22Rv1 (cell line): ENCODE measurements at regions not wholly inside any gene's neighbourhood (a gene's known extent, or its start where the extent isn't known, plus 50 kb on each side); places are given as distances from the start of the nearest gene placed in this dataset.

ENCODE experiments used
- H3K27ac ChIP-seq: fragments of 450-650 bp; 2 replicates; pipeline ENCODE4 v1.5.1; 2017
- ZFX ChIP-seq: fragments of 450-650 bp; IDR thresholded peaks from 2 replicates; pipeline ENCODE4 v1.6.1; 2017; ENCODE audit warnings: antibody characterized with exemption, borderline replicate concordance
- TF ChIP-seq, protein P1 (sequence below): fragments of 450-650 bp; IDR thresholded peaks from 2 replicates; pipeline ENCODE4 v1.5.1; 2017; ENCODE audit warnings: mild to moderate bottlenecking

DNA sequence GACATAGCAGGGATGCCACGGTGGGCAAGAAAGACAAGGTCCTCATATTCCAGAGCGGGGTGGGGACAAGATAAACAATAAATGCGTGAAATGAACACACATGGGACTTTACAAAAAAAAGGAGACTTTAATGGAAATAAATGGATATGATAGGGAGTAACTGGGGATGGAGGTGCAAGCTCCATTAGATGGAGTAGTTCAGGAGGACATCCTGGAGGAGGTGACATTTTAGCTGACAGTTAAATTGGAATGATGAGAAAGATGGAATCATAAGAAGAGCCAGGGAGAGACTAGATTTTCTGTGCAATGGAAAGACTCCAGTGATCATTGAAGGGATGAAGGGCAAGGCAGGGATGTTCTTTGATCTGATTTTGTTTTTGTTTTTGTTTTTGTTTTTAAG, 83.6 kb upstream of the MYL10 start:
- no peak overlapping the region for H3K27ac ChIP-seq
- no peak for TF ChIP-seq ZFX
- TF ChIP-seq, protein P1, sequence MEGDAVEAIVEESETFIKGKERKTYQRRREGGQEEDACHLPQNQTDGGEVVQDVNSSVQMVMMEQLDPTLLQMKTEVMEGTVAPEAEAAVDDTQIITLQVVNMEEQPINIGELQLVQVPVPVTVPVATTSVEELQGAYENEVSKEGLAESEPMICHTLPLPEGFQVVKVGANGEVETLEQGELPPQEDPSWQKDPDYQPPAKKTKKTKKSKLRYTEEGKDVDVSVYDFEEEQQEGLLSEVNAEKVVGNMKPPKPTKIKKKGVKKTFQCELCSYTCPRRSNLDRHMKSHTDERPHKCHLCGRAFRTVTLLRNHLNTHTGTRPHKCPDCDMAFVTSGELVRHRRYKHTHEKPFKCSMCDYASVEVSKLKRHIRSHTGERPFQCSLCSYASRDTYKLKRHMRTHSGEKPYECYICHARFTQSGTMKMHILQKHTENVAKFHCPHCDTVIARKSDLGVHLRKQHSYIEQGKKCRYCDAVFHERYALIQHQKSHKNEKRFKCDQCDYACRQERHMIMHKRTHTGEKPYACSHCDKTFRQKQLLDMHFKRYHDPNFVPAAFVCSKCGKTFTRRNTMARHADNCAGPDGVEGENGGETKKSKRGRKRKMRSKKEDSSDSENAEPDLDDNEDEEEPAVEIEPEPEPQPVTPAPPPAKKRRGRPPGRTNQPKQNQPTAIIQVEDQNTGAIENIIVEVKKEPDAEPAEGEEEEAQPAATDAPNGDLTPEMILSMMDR: no peak

DNA sequence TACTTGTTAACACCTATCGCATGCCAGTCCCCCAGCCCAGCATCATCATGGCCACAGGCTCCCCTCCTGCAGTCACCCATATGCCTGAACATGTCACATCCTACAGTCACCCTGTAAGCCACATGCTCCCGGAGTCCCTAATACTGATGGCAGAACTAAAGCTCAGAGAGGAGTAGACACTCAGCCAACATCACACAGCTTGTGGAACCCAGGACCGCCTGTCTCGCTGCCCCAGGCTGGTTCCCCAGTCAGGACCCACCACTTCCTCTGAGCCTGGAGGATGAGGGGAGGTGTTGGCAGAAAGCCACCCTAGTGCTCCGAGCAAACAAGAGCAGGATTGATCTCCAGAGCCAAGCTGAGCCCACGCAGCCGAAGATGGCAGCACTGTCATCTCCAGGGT, 85.0 kb upstream of the MYL10 start:
- no peak overlapping the region for H3K27ac ChIP-seq
- TF ChIP-seq, protein P1: no peak
- TF ChIP-seq ZFX: no peak

DNA sequence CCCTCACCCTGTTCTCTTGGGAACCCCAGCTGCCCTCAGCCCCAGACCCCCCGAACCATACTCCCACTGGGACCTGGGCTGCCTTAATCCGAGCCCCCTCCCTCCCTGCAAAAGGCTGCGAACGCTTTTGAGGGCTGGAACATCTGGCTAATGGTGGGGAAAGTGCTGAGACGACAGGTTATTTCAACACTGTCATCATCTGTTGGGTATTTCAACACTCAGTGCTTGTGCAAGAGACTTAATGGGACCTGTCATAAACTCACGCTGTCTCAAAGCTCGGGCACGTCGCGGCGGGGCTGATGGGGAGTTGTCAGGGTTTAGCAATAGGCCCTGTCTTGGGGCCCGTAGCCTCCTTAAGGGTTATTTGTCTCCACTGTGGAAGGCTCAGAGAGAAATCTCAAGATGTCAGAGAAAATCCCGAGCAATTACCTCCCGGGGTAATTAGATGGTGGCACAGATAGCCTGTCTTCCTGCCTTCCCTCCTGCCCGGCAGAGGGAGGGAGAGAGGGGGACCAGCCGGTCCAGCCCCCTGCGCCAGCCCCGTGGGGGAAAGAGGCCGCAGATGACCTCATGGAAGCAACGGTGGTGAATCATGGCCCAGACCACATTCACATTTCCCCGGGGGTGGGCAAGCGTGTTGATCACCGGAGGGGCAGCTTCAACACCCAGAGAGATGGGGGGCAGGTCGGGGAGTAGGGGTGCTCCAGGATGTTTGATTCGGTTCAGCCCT, 88.7 kb upstream of the MYL10 start:
- no peak for TF ChIP-seq ZFX
- TF ChIP-seq, protein P1: no peak
- H3K27ac ChIP-seq: no peak overlapping the region

DNA sequence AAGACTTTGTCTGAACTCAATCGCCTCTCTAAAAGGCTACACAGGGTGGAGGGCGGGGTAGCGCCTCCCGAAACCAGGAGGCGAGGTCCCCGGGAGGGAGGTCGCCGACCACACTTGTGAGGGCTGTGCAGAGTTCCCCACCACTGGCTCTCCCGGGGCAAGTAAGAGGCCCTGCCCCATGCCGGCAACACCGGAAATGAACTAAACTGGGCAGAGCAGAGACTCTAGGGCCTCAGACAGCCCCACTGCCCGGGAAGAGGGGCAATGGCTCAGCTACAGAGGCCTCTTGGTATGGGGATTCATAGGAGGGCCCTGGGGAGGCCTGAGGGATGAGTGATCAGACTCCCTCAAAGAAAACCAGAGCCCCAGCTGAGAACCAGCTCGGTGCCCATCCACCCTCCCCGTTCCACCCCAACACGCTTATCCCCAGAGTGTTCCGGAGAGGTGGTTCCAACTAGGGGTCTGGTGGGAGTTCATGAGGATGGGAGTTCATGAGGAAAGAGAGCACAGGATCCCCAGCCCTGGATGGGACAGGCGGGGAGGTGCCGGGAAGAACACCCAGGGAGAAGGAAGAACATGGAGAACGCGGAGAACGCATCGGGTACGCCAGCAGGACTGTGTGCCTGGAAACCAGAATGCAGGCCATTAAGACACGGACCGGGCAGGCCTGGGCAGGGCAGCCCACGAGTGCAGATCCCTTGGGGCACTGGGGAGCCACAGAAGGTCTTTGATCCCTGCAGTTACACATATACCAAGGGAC, 89.4 kb upstream of the MYL10 start:
- TF ChIP-seq, protein P1: no peak
- TF ChIP-seq ZFX: no peak
- no peak overlapping the region for H3K27ac ChIP-seq

DNA sequence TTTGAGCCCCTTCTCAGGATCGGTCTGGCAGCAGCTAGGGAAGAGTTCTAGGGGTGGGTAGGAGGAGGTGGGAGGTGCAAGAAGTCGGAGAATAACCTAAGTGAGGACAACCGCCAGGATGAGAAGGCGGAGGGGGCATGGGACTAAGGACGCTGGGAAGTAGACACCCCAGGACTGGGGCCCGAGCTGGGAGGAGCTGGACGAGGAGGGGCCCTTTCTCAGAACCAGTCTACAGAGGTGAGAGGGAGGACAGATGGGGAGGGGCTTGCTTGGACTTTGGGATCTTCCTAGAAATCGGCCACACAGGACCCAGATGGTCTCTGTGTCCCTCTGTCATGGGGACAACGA, 90.0 kb upstream of the MYL10 start:
- H3K27ac ChIP-seq: no peak overlapping the region
- TF ChIP-seq, protein P1: no peak
- no peak for TF ChIP-seq ZFX

DNA sequence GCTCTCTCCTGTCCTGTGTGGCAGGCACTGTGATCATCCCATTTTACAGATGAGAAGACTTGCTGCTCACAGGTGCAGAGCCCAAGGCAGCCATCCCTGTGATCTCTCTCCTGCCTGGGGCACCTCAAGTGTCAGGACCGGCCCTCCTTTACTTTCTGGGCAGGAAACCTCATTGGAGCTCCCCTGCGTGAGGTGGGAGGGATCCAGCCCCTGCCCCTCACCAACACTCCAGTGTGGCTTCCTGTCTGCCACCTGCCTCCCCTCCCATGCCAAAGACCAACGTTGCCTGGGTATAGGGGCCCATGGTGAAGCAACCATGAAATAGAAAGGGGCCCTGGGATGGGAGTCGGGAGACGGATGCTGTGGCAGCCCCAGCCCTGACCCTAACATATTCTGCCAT, 91.2 kb upstream of the MYL10 start:
- H3K27ac ChIP-seq: no peak overlapping the region
- TF ChIP-seq, protein P1: no peak
- no peak for TF ChIP-seq ZFX

DNA sequence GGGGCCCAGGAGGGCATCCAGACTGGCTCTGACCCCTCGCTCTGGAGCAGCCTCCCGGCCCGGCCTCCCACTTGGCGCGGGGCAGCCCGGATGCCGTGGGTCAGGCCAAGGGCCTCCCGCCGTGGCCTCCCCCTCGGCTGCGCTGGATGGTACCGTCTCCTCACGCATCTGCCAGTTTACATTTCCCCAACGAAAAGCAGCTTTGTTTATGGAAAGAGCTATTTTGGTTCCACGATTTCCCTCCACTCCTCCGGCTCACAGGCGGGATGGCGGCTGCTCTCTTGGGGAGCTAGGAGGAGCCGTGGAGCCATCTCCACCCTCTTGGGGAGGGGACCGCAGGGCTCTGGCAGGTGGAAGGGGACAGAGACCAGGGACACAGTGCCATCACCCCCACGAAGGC, 93.2 kb upstream of the MYL10 start:
- no peak for TF ChIP-seq ZFX
- TF ChIP-seq, protein P1: no peak
- H3K27ac ChIP-seq: no peak overlapping the region
